Endothelial cell of umbilical vein (primary cell): ENCODE measurements at regions not wholly inside any gene's neighbourhood (a gene's known extent, or its start where the extent isn't known, plus 50 kb on each side); places are given as distances from the start of the nearest gene placed in this dataset.

Experiments used
- BruUV-seq: library from RNA; stranded (reverse); fragments of 400-500 nt; replicated peaks from 2 replicates; lab custom pipeline; 2021; lab: Mats Ljungman, UMichigan
- CTCF ChIA-PET: fragments of 300-600, 350-600 bp; sonication (Branson Sonifier 250); formaldehyde crosslinking; loops from one replicate; lab custom pipeline; 2021; ENCODE audit warnings: antibody characterized with exemption, inconsistent platforms; lab: Charles Lee
- POLR2A ChIA-PET: fragments of 300-600, 350-600 bp; sonication (Branson Sonifier 250); formaldehyde crosslinking; loops from one replicate; lab custom pipeline; 2021; ENCODE audit warnings: antibody characterized with exemption, inconsistent platforms; lab: Charles Lee
- DNase-seq: peaks from one replicate; pipeline ENCODE4 v3.0.0-alpha.2; 2011; ENCODE audit warnings: low read depth, low spot score
- FAIRE-seq: peaks from 2 replicates; lab custom pipeline; 2011; peaks lifted over from hg19 to GRCh38; lab: Jason Lieb, UNC
- H2AFZ ChIP-seq: 2 replicates; pipeline ENCODE4 v1.6.0; 2012; ENCODE audit warnings: low read depth, low read length, control low read depth, inconsistent platforms
- H3K27ac ChIP-seq: 2 replicates; pipeline ENCODE4 v1.5.1; 2011; ENCODE audit warnings: low read depth, mild to moderate bottlenecking, control low read depth, low read length, moderate library complexity; ENCODE audit not compliant: insufficient read depth
- H3K27me3 ChIP-seq, 2 experiments: 2 replicates each; pipeline versions ENCODE4 v1.6.0 to v1.6.1; 2011; ENCODE audit warnings: low read length in 2 of 2, mixed read lengths in 1 of 2; ENCODE audit not compliant: control insufficient read depth in 2 of 2, insufficient read depth in 2 of 2
- H3K36me3 ChIP-seq, 2 experiments: 2 replicates in 1 of 2; 3 replicates in 1 of 2; pipeline ENCODE4 v1.5.1; 2011; ENCODE audit warnings: low read length in 2 of 2, mild to moderate bottlenecking in 1 of 2, moderate library complexity in 1 of 2; ENCODE audit not compliant: control insufficient read depth in 2 of 2, insufficient read depth in 2 of 2; ENCODE audit errors: extremely low read depth in 1 of 2
- H3K4me1 ChIP-seq: 3 replicates; pipeline ENCODE4 v1.5.1; 2011; ENCODE audit warnings: mild to moderate bottlenecking, low read length; ENCODE audit not compliant: control insufficient read depth, insufficient read depth; ENCODE audit errors: extremely low read depth
- H3K4me2 ChIP-seq: 2 replicates; pipeline ENCODE4 v1.6.1; 2011; ENCODE audit warnings: low read length, control low read depth, mixed read lengths; ENCODE audit not compliant: insufficient read depth
- H3K4me3 ChIP-seq, 3 experiments: fragments of 200-600 bp in 1 of 3; sonication (generic), shearing (Covaris generic) in 1 of 3; replicated peaks in 1 of 3; 2 replicates each; pipeline ENCODE4 v1.5.1; 2011 to 2016; ENCODE audit warnings: control low read depth in 3 of 3, low read length in 3 of 3, mild to moderate bottlenecking in 2 of 3, inconsistent platforms in 1 of 3, low read depth in 1 of 3, moderate library complexity in 1 of 3; ENCODE audit not compliant: insufficient read depth in 1 of 3
- H3K79me2 ChIP-seq: 2 replicates; pipeline ENCODE4 v1.6.0; 2012; ENCODE audit warnings: low read length, inconsistent platforms; ENCODE audit not compliant: control insufficient read depth, insufficient read depth
- H3K9ac ChIP-seq: replicated peaks from 2 replicates; pipeline ENCODE3; 2011; ENCODE audit warnings: low read length, control low read depth; ENCODE audit not compliant: insufficient read depth; ENCODE audit errors: extremely low read depth
- H3K9me1 ChIP-seq: replicated peaks from 3 replicates; pipeline ENCODE4 v1.6.0; 2011; ENCODE audit warnings: mild to moderate bottlenecking, low read length; ENCODE audit not compliant: control insufficient read depth, insufficient read depth; ENCODE audit errors: extremely low read depth
- H3K9me3 ChIP-seq: replicated peaks from 2 replicates; pipeline ENCODE4 v1.5.1; 2012; ENCODE audit warnings: low read length, inconsistent platforms; ENCODE audit not compliant: control insufficient read depth, insufficient read depth
- H4K20me1 ChIP-seq: replicated peaks from 2 replicates; pipeline ENCODE3; 2011; ENCODE audit warnings: mild to moderate bottlenecking, low read length; ENCODE audit not compliant: control insufficient read depth, insufficient read depth; ENCODE audit errors: extremely low read depth
- EZH2 ChIP-seq: IDR thresholded peaks from 2 replicates; pipeline ENCODE4 v1.6.1; 2012; ENCODE audit warnings: borderline replicate concordance, low read depth, mild to moderate bottlenecking, moderate library complexity, low read length, inconsistent platforms; ENCODE audit not compliant: severe bottlenecking
- FOS ChIP-seq: IDR thresholded peaks from 2 replicates; pipeline ENCODE4 v1.6.1; 2011; ENCODE audit warnings: mild to moderate bottlenecking, low read length, moderate library complexity, borderline replicate concordance; ENCODE audit not compliant: insufficient read depth
- GATA2 ChIP-seq: IDR thresholded peaks from 2 replicates; pipeline ENCODE4 v1.7.0; 2011; ENCODE audit warnings: low read depth, mild to moderate bottlenecking, moderate library complexity, mixed read lengths, low read length; ENCODE audit not compliant: insufficient read length, insufficient read depth
- JUN ChIP-seq: IDR thresholded peaks from 2 replicates; pipeline ENCODE4 v1.6.1; 2011; ENCODE audit warnings: borderline replicate concordance, low read depth; ENCODE audit not compliant: insufficient read length, insufficient read depth
- MYC ChIP-seq: IDR thresholded peaks from one replicate; pipeline ENCODE4 v1.6.1; 2011; ENCODE audit warnings: mild to moderate bottlenecking, low read depth, low read length
- POLR2A ChIP-seq: IDR thresholded peaks from 2 replicates; pipeline ENCODE4 v1.6.1; 2012; ENCODE audit warnings: low read depth, mild to moderate bottlenecking, control low read depth, low read length
- POLR2AphosphoS5 ChIP-seq: IDR thresholded peaks from 2 replicates; pipeline ENCODE4 v1.6.1; 2012; ENCODE audit warnings: low read depth, mild to moderate bottlenecking, control low read depth, low read length, moderate library complexity; ENCODE audit not compliant: insufficient read depth
- dilution Hi-C: fragments of 300-500 bp; cut with MboI; formaldehyde crosslinking; loops from one replicate; pipeline ENCODE4 v1.15.0; 2019; ENCODE audit warnings: low sequenced_read_pairs; ENCODE audit not compliant: extremely low pct_ligation_motif_present
- intact Hi-C: fragments of 100-400 bp; cut with micrococcal nuclease; formaldehyde crosslinking; loops from one replicate; pipeline ENCODE4 v1.10.0; 2022
- TF ChIP-seq, protein P1 (sequence below), 2 donors: IDR thresholded peaks; 1 replicate in 1 of 2; 2 replicates in 1 of 2; pipeline ENCODE4 v1.5.1; 2011; ENCODE audit warnings: low read length in 2 of 2, mild to moderate bottlenecking in 2 of 2, moderate library complexity in 2 of 2, control low read depth in 1 of 2, inconsistent platforms in 1 of 2, low read depth in 1 of 2; ENCODE audit not compliant: insufficient read depth in 1 of 2; ENCODE audit errors: extremely low read depth in 1 of 2
- TF ChIP-seq, protein P2 (sequence below): IDR thresholded peaks from 2 replicates; pipeline ENCODE4 v1.6.1; 2011; ENCODE audit not compliant: insufficient read depth, insufficient read length

DNA sequence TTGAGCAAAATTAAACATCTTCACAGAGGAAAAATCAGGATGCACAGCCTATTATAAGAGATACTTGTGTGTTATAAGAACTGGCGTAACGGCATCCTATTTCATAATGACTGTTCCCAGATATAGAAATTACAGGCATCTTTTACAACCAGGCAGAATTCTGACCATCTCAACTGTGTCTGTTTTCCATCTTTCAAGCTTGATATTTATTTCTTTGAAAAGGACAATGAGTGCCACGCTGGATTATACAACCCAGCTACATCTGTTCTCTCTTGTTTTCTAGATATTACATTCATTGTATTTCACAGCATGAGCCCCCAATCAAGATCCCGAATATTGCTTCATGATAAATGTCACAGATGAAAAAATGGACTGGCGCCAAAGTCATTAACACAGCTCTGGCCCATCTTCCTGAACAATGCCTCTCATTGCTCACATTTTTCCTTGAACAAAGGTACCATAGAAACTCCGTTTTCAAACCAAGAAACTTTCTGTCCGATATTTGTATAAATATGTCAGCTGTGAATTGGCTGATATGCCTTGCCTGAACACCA is 420.6 kb downstream of the TBL1XR1 start:
- Histone ChIP-seq H3K4me2 (no peak overlapping the region), H3K79me2 (no peaks in the 10 kb centered on the region), H3K9me3 (no peaks in the 10 kb centered on the region), H3K27ac (no peak overlapping the region), H3K27me3 (no peaks in the 10 kb centered on the region), H3K4me1 (no peaks in the 10 kb centered on the region), H3K9me1 (no peaks in the 10 kb centered on the region), H3K9ac (no peak overlapping the region), H3K4me3 (no peak overlapping the region), H4K20me1 (no peaks in the 10 kb centered on the region), H3K36me3 (no peaks in the 10 kb centered on the region), H2AFZ (no peak overlapping the region)
- no peak for DNase-seq
- BruUV-seq, result no TSS peak
- POLR2A ChIA-PET, result no interaction called here
- intact Hi-C loops, result no loop called here
- CTCF ChIA-PET, result no interaction called here
- dilution Hi-C loops, result no loop called here
- no peak for FAIRE-seq
- TF ChIP-seq MYC (no peak), POLR2AphosphoS5 (no peak), GATA2 (no peak), JUN (no peak), EZH2 (no peak), POLR2A (no peak), FOS (no peak)
- TF ChIP-seq, protein P1, sequence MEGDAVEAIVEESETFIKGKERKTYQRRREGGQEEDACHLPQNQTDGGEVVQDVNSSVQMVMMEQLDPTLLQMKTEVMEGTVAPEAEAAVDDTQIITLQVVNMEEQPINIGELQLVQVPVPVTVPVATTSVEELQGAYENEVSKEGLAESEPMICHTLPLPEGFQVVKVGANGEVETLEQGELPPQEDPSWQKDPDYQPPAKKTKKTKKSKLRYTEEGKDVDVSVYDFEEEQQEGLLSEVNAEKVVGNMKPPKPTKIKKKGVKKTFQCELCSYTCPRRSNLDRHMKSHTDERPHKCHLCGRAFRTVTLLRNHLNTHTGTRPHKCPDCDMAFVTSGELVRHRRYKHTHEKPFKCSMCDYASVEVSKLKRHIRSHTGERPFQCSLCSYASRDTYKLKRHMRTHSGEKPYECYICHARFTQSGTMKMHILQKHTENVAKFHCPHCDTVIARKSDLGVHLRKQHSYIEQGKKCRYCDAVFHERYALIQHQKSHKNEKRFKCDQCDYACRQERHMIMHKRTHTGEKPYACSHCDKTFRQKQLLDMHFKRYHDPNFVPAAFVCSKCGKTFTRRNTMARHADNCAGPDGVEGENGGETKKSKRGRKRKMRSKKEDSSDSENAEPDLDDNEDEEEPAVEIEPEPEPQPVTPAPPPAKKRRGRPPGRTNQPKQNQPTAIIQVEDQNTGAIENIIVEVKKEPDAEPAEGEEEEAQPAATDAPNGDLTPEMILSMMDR (IDR thresholded peaks at IDR 0.05; ENCODE audit: extremely low read depth in 1 of 2, insufficient read depth in 1 of 2, low read depth in 1 of 2, low read length in 2 of 2), result no peak
- TF ChIP-seq, protein P2, sequence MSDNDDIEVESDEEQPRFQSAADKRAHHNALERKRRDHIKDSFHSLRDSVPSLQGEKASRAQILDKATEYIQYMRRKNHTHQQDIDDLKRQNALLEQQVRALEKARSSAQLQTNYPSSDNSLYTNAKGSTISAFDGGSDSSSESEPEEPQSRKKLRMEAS, result no peak
